HuH-7.5 (cell line): ENCODE measurements at regions not wholly inside any gene's neighbourhood (a gene's known extent, or its start where the extent isn't known, plus 50 kb on each side); places are given as distances from the start of the nearest gene placed in this dataset.

Experiments used
- DNase-seq: peaks from one replicate; pipeline ENCODE4 v3.0.0; 2011; ENCODE audit warnings: low spot score

DNA sequence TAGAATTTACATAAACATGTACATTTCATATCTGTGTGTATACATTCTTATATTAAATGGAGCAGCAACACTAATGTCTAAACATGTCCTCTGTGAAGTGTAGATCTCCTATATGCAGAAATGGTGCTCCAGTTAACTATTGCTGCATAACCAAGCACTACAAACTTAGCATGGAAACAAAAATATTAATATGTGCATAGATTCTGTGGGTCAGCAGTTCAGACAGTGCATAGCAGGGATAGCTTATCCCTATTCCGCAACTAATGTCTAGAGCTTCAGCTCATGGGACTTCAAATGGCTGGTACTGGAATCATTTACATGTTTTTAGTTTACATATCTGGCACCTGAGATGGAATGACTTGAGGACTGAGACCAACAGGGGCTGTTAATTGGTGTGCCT lies 652.1 kb downstream of the TLE4 start:
- DNase-seq = no peak

DNA sequence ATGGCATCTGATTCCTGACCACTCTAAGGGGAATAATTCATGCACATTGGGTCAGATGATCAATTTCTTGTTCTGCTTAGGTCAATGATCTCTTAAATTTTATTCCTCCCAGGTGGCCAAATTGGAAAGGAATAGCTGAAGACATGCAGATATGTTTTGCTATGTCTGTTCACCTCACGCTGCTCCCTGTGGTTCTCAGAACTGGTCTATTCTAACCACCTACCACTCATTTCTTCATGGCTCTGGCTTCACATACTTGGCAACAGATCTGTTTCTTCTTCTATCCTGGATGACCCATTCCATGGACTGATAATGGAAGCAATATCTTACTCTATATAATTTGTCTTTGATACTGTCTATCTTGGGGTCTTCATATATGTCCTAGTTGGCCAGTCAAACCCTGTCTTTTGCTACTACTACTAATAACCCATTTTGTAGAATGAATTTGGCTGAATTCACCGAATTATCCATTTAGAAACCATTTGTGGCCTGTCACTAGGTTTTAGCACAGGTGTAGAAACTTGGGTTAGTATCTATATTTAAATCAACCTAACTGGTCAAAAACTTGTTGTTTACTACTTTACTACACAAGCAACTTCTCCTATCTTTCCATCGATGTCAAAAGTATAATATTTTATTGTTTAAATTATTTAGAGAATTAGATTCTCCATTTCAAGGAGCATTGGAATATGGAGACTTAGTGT lies 650.9 kb downstream of the TLE4 start:
- DNase-seq = no peak

DNA sequence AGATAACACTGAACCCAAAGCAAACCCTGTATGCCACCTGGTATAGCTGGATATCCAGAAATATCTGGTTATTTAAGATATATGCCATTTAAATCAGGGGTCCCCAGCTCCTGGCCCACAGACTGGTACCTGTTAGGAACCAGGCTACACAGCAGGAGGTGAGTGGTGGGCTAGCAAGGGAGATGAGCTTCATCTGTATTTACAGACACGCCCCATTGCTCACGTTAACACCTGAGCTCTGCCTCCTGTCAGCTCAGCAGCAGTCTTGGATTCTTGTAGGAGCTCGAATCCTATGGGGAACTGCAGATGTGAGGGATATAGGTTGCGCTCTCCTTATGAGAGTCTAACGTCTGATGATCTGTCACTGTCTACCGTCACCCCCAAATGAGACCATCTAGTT lies 646.6 kb downstream of the TLE4 start:
- DNase-seq = no peak

DNA sequence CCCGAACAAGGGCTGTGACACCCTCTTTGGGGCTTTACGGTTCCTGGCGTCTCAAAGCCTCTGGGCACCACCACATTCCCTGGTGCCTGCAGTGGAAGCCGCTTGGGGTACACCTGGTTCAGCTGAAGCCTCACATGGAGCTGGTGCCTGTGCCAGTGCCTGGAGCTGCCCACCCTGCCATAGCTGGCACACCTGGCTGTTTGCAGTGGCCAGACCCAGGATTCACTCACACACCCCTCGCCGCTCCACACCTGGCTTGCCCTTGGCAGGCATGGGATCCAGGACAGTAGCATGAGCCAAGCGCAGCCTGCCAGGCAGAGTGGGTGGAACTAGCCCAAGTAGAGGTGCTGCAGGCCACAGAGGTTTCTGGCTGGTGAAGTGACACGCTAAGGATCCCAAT lies 641.8 kb downstream of the TLE4 start:
- DNase-seq = no peak

DNA sequence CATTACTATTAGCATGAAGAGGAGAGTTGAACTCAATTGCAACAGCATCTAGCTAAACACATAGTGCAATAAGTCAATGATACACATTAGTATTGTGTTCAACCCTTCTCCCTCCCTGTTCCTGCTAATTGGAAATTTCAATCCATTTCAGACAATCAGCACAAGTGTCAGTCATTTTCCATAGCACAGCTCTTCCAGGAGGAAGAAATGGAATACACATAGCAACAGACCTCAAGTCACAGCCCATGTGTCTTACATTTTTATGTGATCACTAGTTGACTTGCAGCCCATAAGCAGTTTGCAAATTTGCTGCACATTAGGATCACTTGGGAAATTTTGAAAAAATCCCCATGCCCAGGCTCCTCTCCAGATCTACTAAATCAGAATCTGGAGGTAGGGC lies 636.9 kb downstream of the TLE4 start:
- no peak for DNase-seq

DNA sequence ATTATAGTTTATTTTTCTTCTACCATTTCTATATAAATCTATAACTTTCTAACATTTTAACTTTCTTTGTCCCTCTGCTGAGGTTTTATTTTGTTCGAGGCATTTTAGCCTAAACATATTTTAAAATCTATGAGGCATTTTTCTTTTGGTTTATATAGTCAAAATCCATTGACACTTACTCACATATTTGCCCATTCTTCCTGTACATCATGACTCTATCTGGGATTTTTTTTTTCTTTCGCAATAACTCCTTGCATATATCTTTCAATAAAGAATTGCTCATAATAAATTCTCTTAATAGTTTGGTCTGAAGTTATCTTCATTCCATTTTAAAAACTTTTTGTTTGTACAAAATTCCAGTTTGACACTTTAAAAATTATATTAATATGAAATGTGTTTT lies 632.3 kb downstream of the TLE4 start:
- DNase-seq = no peak

DNA sequence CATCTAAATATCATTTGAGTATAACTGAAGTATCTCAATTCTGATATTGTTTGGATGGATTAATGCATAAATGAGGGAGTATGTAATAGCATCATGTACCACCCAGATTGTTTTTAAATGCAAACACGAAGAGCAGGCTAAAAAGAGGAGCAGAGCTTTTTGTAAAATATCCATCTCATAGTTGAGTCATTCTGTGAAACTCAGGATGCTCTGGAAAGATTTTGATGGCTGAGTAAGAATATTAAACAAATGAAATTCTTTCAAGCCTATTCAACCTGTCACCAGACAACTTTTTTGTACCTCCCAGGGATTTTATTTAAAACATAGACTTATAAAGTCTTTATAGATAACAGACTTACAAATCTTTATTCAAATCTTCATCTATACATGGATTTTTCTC lies 625.9 kb downstream of the TLE4 start:
- DNase-seq = no peak

DNA sequence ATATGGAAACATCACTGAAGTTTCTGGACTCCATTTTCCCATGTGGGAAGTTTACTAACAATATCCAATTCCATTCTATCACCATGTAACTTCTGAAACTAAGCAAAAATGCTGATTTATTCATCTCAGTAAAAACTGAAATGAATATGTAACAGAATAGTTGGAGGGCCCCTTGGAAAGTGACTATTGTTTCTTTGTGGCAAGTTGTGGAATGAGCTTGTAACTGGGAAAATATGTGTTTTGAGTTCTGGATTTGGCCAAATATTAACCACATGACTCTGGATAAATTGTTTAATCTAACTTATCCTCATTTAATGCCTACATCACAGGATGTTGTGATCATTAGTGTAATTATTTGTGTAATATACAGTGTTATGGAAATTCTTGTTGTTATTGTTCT lies 619.3 kb downstream of the TLE4 start:
- DNase-seq = no peak

DNA sequence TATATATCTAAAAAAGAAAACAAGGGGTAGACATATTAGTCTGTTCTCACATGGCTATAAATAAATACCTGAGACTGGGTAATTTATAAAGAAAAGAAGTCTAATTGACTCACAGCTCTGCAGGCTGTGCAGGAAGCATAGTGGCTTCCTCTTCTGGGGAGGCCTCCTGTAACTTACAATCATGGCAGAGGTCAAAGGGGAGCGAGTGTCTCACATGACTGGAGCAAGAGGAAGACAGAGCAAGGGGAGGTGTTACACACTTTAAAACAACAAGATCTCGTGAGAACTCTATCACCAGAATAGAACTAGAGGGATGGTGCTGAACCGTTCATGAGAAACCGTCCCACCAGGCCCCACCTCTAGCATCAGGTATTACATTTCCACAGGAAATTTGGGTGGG lies 616.8 kb downstream of the TLE4 start:
- DNase-seq = no peak

DNA sequence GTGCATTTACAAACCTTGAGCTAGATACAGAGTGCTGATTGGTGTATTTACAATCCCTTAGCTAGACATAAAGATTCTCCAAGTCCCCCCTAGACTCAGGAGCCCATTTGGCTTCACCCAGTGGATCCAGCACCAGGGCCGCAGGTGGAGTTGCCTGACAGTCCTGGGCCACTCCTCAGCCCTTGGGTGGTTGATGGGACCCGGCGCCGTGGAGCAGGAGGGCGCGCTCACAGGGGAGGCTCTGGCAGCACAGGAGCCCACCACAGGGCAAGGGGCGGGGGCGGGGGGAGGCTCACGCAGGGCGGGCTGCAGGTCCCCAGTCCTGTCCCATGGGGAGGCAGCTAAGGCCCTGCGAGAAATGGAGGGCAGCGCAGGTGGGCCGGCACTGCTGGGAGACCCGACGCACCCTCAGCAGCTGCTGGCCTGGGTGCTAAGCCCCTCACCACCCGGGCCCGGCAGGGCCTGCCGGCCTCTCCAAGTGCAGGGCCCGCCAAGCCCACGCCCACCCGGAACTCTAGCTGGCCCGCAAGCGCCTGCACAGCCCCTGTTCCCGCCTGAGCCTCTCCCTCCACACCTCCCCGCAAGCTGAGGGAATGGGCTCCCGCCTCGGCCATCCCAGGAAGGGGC lies 613.5 kb downstream of the TLE4 start:
- no peak for DNase-seq

DNA sequence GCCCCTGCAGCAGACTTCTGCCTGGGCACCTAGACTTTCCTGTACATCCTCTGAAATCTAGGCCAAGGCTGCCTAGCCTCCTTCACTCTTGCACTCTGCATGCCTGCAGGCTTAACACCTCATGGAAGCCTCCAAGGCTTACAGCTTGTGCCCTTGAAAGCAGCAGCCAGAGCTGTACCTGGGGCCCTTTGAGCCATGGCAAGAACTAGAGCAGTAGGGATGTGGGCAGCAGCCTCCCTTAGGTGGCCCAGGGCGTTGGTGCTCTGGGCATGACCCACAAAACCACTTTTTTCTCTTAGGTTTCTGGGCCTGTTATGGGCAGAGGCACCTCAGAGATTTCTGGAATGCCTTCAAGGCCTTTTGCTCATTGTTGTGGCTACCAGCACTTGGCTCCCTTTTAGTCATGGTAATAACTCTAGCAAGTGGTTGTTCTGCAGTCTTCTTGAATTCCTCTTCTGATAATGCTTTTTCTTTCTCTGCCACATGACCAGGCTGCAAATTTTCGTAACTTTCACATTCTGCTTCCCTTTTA lies 606.2 kb downstream of the TLE4 start:
- DNase-seq = no peak

DNA sequence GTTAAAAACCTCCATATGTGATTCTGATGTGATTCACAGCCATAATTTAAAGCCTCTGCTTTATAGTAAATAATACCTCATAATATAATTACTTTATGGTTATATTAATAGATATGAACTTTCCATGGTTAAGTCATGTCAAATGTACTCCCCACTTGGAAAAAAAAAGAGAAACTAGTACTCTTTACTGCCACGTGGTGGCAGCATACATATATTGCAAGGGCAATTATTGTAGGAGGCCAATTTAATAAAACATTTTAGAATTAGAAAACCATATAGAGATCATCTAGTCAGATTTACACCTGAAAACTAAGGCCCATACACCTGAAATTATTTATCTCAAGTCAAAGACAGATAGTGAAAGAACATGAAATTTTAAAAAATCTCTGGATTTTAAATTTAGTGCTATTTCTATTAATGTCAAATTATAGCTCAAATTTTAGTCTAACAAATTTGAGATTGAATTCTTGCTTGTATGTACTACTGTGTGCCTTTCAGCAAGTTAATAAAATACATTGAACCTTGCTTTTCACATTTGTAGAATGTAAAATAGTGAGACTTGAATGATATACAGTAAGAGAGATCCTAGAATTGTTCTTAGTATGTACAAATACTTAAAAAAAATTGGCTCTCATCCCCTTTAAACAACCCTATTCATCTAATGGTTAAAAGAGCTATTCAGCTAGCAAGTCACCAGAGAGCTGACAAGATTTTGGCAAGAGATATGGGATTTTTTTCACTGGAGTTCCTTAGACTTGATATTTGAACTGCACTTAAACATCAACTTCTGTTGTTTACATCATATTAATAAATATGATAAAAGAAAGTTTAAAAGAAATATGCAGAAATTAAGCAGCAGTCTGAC lies 603.8 kb downstream of the TLE4 start:
- DNase-seq = peak; percentile 11

DNA sequence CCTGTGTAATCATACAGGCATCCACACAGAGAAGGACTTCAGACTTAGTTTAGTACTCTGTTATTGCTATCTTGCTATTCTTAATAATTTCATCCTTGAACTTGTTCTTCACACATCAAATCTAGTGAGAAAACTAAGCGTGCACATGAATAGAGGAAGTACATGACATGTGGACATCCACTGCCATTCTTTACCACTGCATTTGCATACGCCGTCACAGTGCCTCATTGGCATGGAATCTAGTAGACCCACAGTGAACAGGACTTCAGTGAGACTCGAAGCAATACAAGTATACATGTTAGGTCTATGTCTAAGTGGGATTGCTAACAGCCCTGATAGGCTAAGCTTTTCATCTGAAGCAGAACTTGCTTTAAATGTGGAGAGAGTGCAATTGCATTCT lies 592.1 kb downstream of the TLE4 start:
- DNase-seq = no peak

DNA sequence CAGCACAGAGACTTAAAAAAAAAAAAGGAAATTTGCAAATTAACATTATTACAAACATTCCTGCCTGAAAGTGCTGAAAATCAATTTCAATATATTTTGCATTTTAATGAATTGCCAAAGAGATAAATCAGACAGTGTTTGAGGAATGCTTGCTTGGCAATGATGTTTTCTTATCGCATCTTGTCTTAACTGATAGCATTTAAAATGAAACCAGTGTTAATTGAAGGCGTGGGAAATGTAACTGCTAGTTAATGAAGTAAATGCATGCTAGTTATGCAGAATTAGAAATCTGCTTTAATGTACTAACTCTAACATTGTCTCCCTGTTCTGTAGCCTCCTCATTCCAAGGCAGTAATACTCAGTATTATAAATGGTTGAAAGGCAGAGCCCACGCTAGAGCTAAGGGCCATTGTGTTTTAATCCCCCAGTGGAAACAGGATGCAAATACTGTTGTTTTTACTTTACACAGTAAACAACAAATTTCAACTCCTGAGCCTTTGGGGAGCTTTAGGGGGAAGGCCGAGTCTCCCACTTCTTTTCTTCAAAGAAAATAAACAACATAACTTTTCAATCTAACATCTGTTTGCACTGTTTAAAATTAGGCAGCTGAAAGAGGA lies 586.9 kb downstream of the TLE4 start:
- DNase-seq = no peak

DNA sequence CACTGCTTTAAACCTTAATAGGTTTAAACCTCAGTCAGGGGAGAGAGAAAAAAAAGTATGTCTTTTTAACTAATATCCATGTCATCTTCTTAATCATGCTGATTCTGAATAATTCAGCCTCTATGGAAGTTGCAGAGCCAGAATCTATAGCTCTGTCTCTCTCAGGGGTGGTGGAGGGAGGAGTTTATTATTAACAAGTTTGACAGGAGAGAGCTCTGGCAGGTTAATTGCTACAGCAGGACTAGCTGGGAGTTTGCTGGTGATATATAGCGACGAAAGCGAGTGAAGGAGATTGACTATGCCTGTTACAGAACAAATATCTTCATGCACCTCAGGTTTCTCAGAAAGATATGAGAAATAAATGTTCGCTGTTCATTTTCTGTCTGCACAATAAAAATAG lies 586.4 kb downstream of the TLE4 start:
- DNase-seq = no peak

DNA sequence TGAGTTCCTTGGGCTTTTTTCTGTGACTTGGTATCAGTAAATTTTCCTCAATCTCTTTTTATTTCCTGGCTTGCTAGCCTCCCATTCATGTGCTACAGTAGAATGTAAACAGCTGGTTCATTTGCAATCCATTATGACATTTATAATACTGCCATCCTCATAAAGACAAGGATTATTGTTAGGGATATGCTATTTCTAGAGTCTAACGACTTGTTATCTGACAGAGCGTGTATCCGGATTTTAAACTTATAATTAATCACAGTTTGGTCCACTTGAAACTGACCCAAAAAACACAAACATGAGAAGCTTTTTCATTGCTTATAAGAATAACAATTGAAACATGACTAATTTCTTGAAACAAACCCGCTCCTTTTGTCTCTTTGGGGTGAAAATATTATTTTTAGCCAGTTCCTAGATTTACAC lies 585.8 kb downstream of the TLE4 start:
- DNase-seq = no peak

DNA sequence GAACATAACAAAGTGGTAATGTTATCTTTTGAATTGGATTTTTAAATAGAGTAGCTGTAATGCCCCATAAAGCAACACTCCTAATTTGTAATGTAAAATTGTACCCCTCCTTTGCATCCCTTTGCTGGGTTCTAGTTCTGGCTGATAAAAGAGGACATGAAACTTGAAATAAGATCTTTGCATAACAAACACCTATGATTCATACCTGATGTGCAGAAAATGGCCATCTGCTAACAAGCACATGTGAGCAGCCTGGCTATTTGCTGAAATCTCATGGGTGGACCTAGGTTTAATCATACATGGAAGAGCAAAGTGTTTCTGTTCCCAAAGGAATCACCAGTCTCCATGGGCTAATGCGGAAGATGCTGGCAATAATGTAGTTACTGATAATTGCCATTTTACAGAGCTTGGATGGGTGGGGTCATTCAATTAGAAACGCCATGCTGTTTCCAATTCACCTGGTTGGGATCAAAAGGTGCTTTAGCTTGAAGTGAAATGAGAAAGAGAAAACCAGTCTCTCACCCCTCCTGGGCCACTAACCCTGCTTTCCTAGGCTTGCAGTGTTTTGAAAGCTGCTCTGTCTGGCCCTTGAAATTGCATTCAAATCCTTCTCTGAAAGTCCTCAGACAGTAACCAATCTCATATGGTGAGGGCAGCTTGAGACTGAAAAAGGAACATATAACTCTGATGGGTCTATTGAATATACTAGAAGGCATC lies 585.1 kb downstream of the TLE4 start:
- DNase-seq = no peak

DNA sequence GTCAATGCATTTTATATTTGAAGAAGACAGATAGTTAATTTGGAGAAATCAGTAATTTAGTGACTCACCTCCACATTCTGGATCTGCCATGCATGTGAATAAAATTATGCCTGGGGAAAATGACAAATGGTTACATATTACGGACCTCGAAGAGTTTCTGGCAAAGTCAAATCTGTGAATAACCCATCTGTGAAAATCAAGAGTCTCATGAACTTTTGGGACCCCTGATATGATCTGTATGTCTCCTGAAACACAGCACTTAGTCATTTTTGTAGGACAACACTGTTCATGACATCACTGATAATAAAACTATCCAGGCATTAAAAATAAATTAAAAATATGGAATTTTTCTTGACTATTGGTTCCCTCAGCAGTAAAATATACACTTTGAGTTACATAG lies 584.5 kb downstream of the TLE4 start:
- DNase-seq = no peak

DNA sequence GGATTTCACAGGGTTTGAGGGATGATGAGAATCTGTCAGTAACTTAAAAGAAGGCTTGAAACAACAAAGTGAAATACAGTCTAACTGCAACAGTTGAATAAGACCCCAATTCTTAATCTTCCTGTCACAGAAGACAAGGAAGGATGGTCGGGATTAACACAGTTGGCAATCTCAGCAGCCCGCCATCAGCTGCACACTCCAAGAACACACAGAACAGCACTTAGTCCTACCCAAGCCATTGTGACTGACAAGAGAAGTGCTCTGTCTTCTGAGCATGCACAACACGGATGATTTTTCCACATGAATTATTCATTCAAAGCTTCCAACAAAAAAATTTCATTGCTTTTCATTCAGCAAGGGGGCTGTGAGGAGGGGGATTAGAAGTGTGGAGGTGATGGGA lies 576.1 kb downstream of the TLE4 start:
- DNase-seq = no peak

DNA sequence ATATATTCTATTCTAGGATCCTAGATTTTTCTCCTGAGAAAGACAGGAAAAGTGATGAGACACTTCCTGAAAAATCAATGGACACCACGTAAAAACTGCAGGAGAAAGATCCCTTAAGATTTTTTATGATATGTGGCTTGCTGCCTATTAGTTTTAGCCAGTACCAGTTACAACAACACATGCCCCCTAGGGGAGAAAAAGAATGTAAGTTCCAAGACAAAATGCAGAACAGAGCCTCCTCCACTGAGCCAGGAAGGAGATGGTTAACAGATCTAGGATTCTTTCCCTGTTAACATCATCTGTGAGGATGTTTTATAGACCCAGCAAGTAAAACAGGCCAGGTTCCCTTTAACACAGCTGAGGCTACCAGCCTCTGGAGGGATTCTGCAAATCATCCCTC lies 574.7 kb downstream of the TLE4 start:
- no peak for DNase-seq

DNA sequence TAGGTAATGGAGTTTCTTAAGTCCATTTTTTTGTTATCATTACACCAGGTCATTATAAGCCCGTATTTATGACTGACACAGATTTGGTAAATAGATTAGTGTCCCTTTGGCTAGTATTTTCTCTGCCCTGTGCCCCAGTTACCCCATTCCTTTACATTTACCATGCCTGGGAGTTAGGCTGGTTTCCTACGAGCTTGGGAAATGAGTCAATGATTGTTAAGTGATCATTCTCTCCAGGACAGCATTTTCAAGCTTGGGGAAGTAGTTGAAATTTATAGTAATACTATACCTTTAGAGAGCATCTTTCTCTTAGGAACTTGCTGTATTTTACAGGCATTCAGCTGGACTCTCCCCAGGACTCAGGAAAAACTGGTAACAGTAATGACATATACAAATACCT lies 573.1 kb downstream of the TLE4 start:
- no peak for DNase-seq

DNA sequence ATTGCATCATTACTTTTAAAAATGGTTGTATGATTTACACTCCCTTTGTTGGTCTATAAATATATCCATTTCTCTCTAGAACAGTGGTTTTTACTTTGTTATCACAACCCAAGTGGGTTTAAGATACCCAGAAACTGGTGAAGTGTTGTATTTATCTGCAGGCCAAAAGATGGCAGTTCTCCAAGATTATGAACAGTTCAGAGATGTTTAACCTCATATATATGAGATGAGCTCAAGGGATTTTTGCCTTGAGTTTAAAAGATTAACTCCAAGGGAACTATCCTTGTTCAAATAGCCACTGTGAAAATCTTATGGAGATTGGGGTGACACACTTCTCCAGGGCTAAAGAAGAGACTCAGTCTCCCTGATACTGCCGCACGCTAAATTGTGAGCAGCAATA lies 572.6 kb downstream of the TLE4 start:
- no peak for DNase-seq
